PC-9 (cell line): ENCODE measurements at regions not wholly inside any gene's neighbourhood (a gene's known extent, or its start where the extent isn't known, plus 50 kb on each side); places are given as distances from the start of the nearest gene placed in this dataset.

Experiments used
- CTCF ChIP-seq: fragments of 200-600 bp; sonication (generic); conservative IDR thresholded peaks from 2 replicates; pipeline ENCODE4 v1.6.1; 2017; ENCODE audit warnings: mixed run types, antibody characterized with exemption, mild to moderate bottlenecking, moderate library complexity
- EZH2 ChIP-seq: fragments of 200-600 bp; sonication (generic); IDR thresholded peaks from 2 replicates; pipeline ENCODE4 v1.8.0; 2017; ENCODE audit warnings: antibody characterized with exemption, low read depth

GRCh38 chr6:3648724-3649123, 102.8 kb downstream of the PXDC1 start:
- TF ChIP-seq CTCF, result no peak
- TF ChIP-seq EZH2, result no peak
